K562 (cell line): ENCODE measurements at regions not wholly inside any gene's neighbourhood (a gene's known extent, or its start where the extent isn't known, plus 50 kb on each side); places are given as distances from the start of the nearest gene placed in this dataset.

Source experiments
- COPS2 ChIP-seq: fragments of 450-650 bp; conservative IDR thresholded peaks from 2 replicates; pipeline ENCODE4 v1.6.1; 2016; ENCODE audit warnings: mild to moderate bottlenecking, moderate library complexity
- PHF20 ChIP-seq: fragments of 450-650 bp; IDR thresholded peaks from 2 replicates; pipeline ENCODE4 v1.6.1; 2018; ENCODE audit not compliant: partially characterized antibody
- PYGO2 ChIP-seq: fragments of 450-650 bp; IDR thresholded peaks from 2 replicates; pipeline ENCODE4 v1.6.1; 2016; ENCODE audit warnings: mild to moderate bottlenecking, missing genetic modification characterization, moderate library complexity, missing compliant biosample characterization
- TAF1 ChIP-seq: IDR thresholded peaks from 2 replicates; pipeline ENCODE4 v1.6.1; 2011; ENCODE audit warnings: mild to moderate bottlenecking, low read length, moderate library complexity; ENCODE audit not compliant: insufficient read depth, control insufficient read depth, severe bottlenecking; ENCODE audit errors: extremely low read depth
- TCF15 ChIP-seq: fragments of 250-450 bp; sonication (Bioruptor Pico); IDR thresholded peaks from 2 replicates; pipeline ENCODE4 v1.8.0; 2022; ENCODE audit warnings: moderate library complexity, mild to moderate bottlenecking, inconsistent platforms
- TFAP4 ChIP-seq: sonication (generic); formaldehyde crosslinking; IDR thresholded peaks from 2 replicates; pipeline ENCODE4 v1.8.0; 2022; ENCODE audit warnings: missing genetic modification reagents, mild to moderate bottlenecking, moderate library complexity, borderline replicate concordance
- THAP12 ChIP-seq: fragments of 250-450 bp; sonication (Bioruptor Pico); IDR thresholded peaks from 2 replicates; pipeline ENCODE4 v1.9.0; 2021; ENCODE audit warnings: mild to moderate bottlenecking, inconsistent platforms
- ZC3H8 ChIP-seq: fragments of 450-650 bp; IDR thresholded peaks from 2 replicates; pipeline ENCODE4 v1.6.1; 2017
- ZNF263 ChIP-seq: sonication (generic); formaldehyde crosslinking; IDR thresholded peaks from 2 replicates; pipeline ENCODE4 v1.8.0; 2022; ENCODE audit warnings: mild to moderate bottlenecking, missing genetic modification reagents, borderline replicate concordance

- TF ChIP-seq TCF15 (CRISPR knock-in tag): no peak
- no peak for TF ChIP-seq THAP12 (CRISPR knock-in tag)
- TF ChIP-seq PHF20: no peak
- no peak for TF ChIP-seq TAF1
- TF ChIP-seq ZNF263 (CRISPR knock-in tag): no peak
- no peak for TF ChIP-seq TFAP4 (CRISPR knock-in tag)
- TF ChIP-seq ZC3H8: no peak
- TF ChIP-seq PYGO2: no peak
- no peak for TF ChIP-seq COPS2
Measured at GRCh38 chr7:156504687-156505545, 135.7 kb upstream of the RNF32 start (continued).
